GM23338 (cell line): ENCODE measurements at regions not wholly inside any gene's neighbourhood (a gene's known extent, or its start where the extent isn't known, plus 50 kb on each side); places are given as distances from the start of the nearest gene placed in this dataset.

ENCODE experiments used
- ATAC-seq: fragments of 200-7000 bp; cut with Tn5 transposase; 3 replicates; pipeline ENCODE4 v1.9.1; 2020
- DNase-seq: peaks from one replicate; pipeline ENCODE4 v3.0.0-alpha.2; 2015; ENCODE audit warnings: low spot score
- H2AFZ ChIP-seq: fragments of 200-600 bp; sonication (generic); 2 replicates; pipeline ENCODE4 v1.8.0; 2016; ENCODE audit warnings: antibody characterized with exemption, mild to moderate bottlenecking, moderate library complexity
- H3F3A ChIP-seq: fragments of 200-600 bp; sonication (generic); replicated peaks from 2 replicates; pipeline ENCODE4 v1.8.0; 2017; ENCODE audit warnings: antibody characterized with exemption, mixed run types, low read depth
- H3K27ac ChIP-seq: fragments of 200-600 bp; sonication (generic); 2 replicates; pipeline ENCODE4 v1.6.1; 2016; ENCODE audit warnings: low read depth
- H3K27me3 ChIP-seq: fragments of 200-600 bp; sonication (generic); 2 replicates; pipeline ENCODE4 v1.8.0; 2016; ENCODE audit warnings: mild to moderate bottlenecking, mixed run types, moderate library complexity; ENCODE audit not compliant: insufficient read depth
- H3K36me3 ChIP-seq: fragments of 200-600 bp; sonication (generic); 2 replicates; pipeline ENCODE4 v1.8.0; 2016; ENCODE audit warnings: mild to moderate bottlenecking; ENCODE audit not compliant: insufficient read depth
- H3K4me1 ChIP-seq: fragments of 200-600 bp; sonication (generic); 2 replicates; pipeline ENCODE4 v1.8.0; 2016; ENCODE audit warnings: mild to moderate bottlenecking, moderate library complexity; ENCODE audit not compliant: insufficient read depth
- H3K4me2 ChIP-seq: fragments of 200-600 bp; sonication (generic); 2 replicates; pipeline ENCODE4 v1.7.1; 2017; ENCODE audit warnings: mixed run types
- H3K4me3 ChIP-seq: fragments of 200-600 bp; sonication (generic); 2 replicates; pipeline ENCODE4 v1.6.1; 2016; ENCODE audit warnings: mixed run types
- H3K79me2 ChIP-seq: fragments of 200-600 bp; sonication (generic); replicated peaks from 2 replicates; pipeline ENCODE4 v1.8.0; 2017; ENCODE audit warnings: mild to moderate bottlenecking; ENCODE audit not compliant: insufficient read depth
- H3K9me2 ChIP-seq: fragments of 200-600 bp; sonication (generic); 2 replicates; pipeline ENCODE4 v1.8.0; 2017; ENCODE audit not compliant: insufficient read depth
- H4K20me1 ChIP-seq: fragments of 200-600 bp; sonication (generic); replicated peaks from 2 replicates; pipeline ENCODE4 v1.8.0; 2017; ENCODE audit warnings: mild to moderate bottlenecking; ENCODE audit not compliant: insufficient read depth
- H3K27ac Mint-ChIP-seq: 2 replicates; pipeline ENCODE4 v1.8.0; 2020; ENCODE audit warnings: inconsistent platforms, mild to moderate bottlenecking, moderate library complexity, mixed read lengths
- H3K27me3 Mint-ChIP-seq: 3 replicates; pipeline ENCODE4 v1.8.0; 2022; ENCODE audit warnings: low read depth, mild to moderate bottlenecking, moderate library complexity, mixed read lengths, inconsistent platforms; ENCODE audit not compliant: insufficient read depth, poor library complexity
- H3K36me3 Mint-ChIP-seq: 3 replicates; pipeline ENCODE4 v1.8.0; 2021; ENCODE audit warnings: low read depth, mild to moderate bottlenecking, inconsistent platforms, moderate library complexity, mixed read lengths
- H3K4me1 Mint-ChIP-seq: 3 replicates; pipeline ENCODE4 v1.8.0; 2020; ENCODE audit warnings: mild to moderate bottlenecking, inconsistent platforms, mixed read lengths
- H3K4me3 Mint-ChIP-seq: 3 replicates; pipeline ENCODE4 v1.8.0; 2021; ENCODE audit warnings: moderate library complexity, mild to moderate bottlenecking, inconsistent platforms, mixed read lengths
- H3K9me3 Mint-ChIP-seq: 3 replicates; pipeline ENCODE4 v1.8.0; 2020; ENCODE audit warnings: moderate library complexity, mild to moderate bottlenecking, inconsistent platforms, mixed read lengths
- CREB1 ChIP-seq: fragments of 250-450 bp; sonication (Bioruptor Pico); IDR thresholded peaks from 2 replicates; pipeline ENCODE4 v1.5.0; 2020; ENCODE audit warnings: low read depth, mild to moderate bottlenecking, moderate library complexity
- ETS1 ChIP-seq: IDR thresholded peaks from 2 replicates; pipeline ENCODE4 v1.6.1; 2016; ENCODE audit warnings: antibody characterized with exemption
- EZH2 ChIP-seq: fragments of 200-600 bp; sonication (generic); IDR thresholded peaks from one replicate; pipeline ENCODE4 v1.8.0; 2017; ENCODE audit warnings: antibody characterized with exemption, mild to moderate bottlenecking, low read depth; ENCODE audit not compliant: unreplicated experiment
- EZH2phosphoT487 ChIP-seq: fragments of 200-600 bp; sonication (generic); IDR thresholded peaks from one replicate; pipeline ENCODE4 v1.8.1; 2018; ENCODE audit warnings: antibody characterized with exemption; ENCODE audit not compliant: unreplicated experiment
- JUNB ChIP-seq: IDR thresholded peaks from one replicate; pipeline ENCODE4 v1.6.1; 2016; ENCODE audit warnings: antibody characterized with exemption; ENCODE audit not compliant: unreplicated experiment
- NANOG ChIP-seq: IDR thresholded peaks from 2 replicates; pipeline ENCODE4 v1.6.1; 2016; ENCODE audit warnings: antibody characterized with exemption, borderline replicate concordance
- POLR2AphosphoS5 ChIP-seq: IDR thresholded peaks from 2 replicates; pipeline ENCODE4 v1.6.1; 2016; ENCODE audit warnings: antibody characterized with exemption, low read depth
- STAT1 ChIP-seq: IDR thresholded peaks from one replicate; pipeline ENCODE4 v1.6.1; 2016; ENCODE audit warnings: antibody characterized with exemption; ENCODE audit not compliant: unreplicated experiment
- ZNF114 ChIP-seq: fragments of 250-450 bp; sonication (Bioruptor Pico); IDR thresholded peaks from 2 replicates; pipeline ENCODE4 v1.5.0; 2020; ENCODE audit warnings: mild to moderate bottlenecking, moderate library complexity
- ZNF331 ChIP-seq: fragments of 250-450 bp; sonication (Bioruptor Pico); IDR thresholded peaks from 2 replicates; pipeline ENCODE4 v1.5.0; 2020; ENCODE audit warnings: low read depth, mild to moderate bottlenecking, moderate library complexity
- ZNF462 ChIP-seq: fragments of 250-450 bp; sonication (Bioruptor Pico); IDR thresholded peaks from 2 replicates; pipeline ENCODE4 v1.5.0; 2020; ENCODE audit warnings: mild to moderate bottlenecking, moderate library complexity

GRCh38 chr2:47658646-47659320 is 88.0 kb upstream of the KCNK12 start:
- no peak for TF ChIP-seq STAT1
- TF ChIP-seq ZNF331 (CRISPR knock-in tag) = no peak
- no peak for TF ChIP-seq EZH2phosphoT487
- no peak for TF ChIP-seq ZNF114 (CRISPR knock-in tag)
- no peak for TF ChIP-seq EZH2
- TF ChIP-seq CREB1 (CRISPR knock-in tag) = no peak
- no peak for TF ChIP-seq JUNB
- TF ChIP-seq ZNF462 (CRISPR knock-in tag) = no peak
- no peak for TF ChIP-seq NANOG
- TF ChIP-seq POLR2AphosphoS5 = no peak
- TF ChIP-seq ETS1 = no peak
- DNase-seq (no peak), ATAC-seq (no peak)
- Mint-ChIP-seq H3K4me1 (peaks cover 40% of the 10 kb centered on the region), H3K27me3 (peaks cover 20% of the 10 kb centered on the region), H3K9me3 (no peaks in the 10 kb centered on the region; the same call in 2 of the 3 replicates), H3K27ac (no peak overlapping the region), H3K36me3 (no peaks in the 10 kb centered on the region; the same call in 2 of the 3 replicates), H3K4me3 (no peak overlapping the region)
- no peak overlapping the region for H2AFZ ChIP-seq
- no peaks in the 10 kb centered on the region for H4K20me1 ChIP-seq
- H3F3A ChIP-seq = 0 out of 2 replicates have a peak, but pooled peaks cover 7% of the 10 kb centered on the region
- H3K4me1 ChIP-seq = peaks cover 37% of the 10 kb centered on the region
- no peaks in the 10 kb centered on the region for H3K9me2 ChIP-seq
- no peaks in the 10 kb centered on the region for H3K79me2 ChIP-seq
- H3K4me2 ChIP-seq = no peak overlapping the region
- H3K27me3 ChIP-seq = no peaks in the 10 kb centered on the region
- no peak overlapping the region for H3K27ac ChIP-seq
- H3K4me3 ChIP-seq = no peak overlapping the region
- no peaks in the 10 kb centered on the region for H3K36me3 ChIP-seq
